ENCODE measurements at regions not wholly inside any gene's neighbourhood (a gene's known extent, or its start where the extent isn't known, plus 50 kb on each side); places are given as distances from the start of the nearest gene placed in this dataset.
"Not testable (repeated sequence)": the region's sequence is repeated elsewhere in the genome, so short reads cannot be mapped to it uniquely, and the experiment has no call there.

DNA sequence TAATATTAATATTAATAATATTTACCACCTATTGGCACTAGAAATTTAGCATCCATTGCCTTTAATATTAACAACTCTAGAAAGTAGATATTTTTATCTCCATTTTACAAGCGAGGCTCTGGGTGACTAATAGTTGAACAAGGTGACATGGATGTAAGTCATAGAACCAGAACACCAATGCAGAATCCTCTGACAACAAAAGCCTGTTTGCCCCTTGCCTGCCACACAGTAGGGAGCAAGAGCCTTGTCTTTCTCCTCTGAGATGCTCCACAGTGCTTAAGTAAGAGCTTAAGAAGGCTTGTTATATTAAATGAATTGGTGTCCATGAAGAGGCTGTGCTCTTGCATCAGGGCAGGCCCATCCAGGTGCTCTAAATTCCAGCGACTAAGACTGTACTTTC, 51.2 kb upstream of the LBX1 start:
- DNase-seq = no peak

- DNase-seq = not testable (repeated sequence)
Measured at GRCh38 chr10:101280921-101281320, 51.7 kb upstream of the LBX1 start.

DNA sequence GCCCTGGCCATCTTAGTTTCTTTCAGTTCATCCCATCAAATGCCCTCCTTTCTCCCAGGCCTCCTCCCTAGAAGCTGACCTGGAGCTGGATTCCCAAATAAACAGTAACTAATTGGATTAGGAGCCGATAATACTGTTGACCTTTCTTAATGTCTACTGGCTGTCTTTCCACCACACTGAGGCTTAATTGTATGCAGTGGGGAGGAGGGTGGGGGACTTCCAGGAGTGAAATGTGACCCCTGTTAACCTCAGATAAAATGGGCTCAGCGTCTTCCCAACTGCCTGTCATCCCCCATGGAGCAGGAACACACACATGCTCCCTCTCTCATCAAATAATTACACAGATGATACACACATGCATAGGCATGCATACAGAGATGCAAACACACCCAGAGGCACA, 53.7 kb upstream of the LBX1 start:
- no peak for DNase-seq

DNA sequence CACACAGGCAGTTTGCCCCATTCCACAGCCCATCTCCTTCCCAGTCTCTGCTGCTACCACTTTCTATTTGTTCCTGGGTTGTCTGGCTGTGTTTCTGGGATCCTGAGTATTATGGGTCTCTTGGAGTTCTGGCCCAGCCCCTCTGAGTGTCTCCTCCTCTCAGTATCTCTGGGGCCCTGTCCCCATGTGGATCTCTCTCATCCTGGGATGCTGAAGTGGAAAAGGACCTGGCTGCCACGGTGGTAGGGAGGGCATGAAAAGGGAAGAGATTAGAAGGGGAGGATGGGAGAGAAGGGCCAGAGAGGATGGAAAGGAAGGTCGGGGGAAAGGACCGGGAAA, 54.5 kb upstream of the LBX1 start:
- DNase-seq = no peak

DNA sequence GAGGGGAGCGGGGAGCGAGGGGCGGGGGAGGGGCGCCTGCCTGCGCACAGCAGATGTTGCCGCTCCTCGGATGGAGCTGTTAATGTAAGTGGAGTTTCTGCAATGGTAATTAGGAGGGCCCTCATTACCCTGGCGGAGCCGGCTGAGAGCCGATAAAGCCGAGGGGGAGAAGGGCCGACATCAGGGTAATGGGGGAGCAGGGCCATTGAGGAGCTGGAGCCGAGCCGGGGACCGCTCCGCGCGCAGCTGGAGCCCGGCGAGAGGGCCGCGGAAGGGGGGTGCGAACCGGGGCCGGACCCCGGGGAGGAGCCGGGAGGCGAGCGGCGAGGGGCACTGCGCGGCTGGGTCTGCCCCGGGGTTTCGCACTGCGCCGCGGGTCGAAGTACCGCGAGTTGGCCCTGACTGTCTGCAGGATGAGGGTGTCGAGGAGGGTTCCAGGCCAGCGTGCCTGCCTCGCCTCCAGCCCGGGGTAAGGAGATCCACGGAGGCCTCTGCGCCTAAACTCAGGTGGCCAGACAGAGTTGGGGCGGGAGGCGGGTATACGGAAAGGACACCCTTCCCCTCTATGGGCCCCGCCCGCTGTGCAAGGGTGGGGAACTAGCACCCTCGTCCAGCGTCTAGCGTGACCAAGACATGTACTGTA, 55.0 kb upstream of the LBX1 start:
- peak; percentile 14 to 55 for DNase-seq

- no peak for DNase-seq
Measured at GRCh38 chr10:101284744-101285463, 55.6 kb upstream of the LBX1 start.

GRCh38 chr10:101285519-101286070, 56.3 kb upstream of the LBX1 start:
- peak; percentile 22 to 31 for DNase-seq

GRCh38 chr10:101286248-101287046, 57.2 kb upstream of the LBX1 start:
- no peak for DNase-seq

DNA sequence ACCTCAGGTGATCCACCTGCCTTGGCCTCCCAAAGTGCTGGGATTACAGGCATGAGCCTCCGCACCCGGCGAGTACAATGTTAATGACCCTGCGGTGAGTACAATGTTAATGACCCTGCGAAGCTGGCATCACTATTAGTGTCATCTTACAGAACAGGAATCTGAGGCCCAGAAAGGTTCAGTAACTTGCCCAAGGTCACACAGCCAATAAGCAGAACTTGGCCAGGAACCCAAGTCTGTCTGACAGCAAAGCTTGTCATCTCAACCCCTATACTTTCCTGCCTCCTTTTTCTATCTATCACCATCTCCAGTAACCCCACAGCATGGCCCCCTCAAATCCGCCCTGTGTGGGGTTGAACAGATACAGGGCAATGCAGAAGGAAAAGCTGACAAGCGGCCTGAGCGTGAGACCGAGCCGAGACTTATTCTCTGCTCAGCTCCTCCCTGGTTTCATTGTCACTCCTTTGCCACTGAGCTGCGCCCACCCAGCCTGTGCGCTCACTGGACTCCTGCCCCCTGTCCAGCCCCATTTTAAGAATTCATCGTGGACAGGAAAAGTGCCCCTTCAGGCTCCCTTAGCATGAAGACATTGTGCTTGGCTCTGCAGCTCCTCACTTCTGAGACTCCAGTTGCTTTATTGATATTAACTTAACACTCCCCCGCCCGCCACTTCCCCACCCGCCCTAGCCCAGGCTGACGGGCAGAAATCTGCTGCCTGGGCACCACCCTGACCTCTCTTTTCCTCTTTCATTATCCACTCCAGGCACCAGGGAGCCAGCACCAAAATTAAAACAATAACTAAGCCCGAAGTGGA, 58.1 kb upstream of the LBX1 start:
- no peak for DNase-seq

- no peak for DNase-seq
Measured at GRCh38 chr10:101287997-101288635, 58.9 kb upstream of the LBX1 start.

DNA sequence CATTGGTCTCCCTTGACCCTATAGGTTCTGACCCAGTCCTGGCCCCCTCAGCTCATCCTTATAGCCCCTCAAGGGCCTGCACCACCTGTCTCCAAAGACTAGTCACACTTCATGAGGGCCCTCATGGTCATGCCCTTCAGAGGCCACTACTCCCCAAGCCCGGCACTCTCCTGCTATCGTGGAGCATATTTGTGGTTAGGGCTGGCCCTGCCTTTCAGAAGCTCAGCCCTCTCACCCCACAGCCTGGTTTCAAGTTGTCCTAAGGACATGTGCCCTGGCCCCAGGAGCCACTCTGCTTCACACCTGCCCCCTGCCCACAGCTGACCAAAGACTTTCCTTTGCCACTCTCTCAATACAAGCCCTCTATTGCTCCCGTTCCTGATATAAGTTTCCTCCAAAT, 60.3 kb upstream of the LBX1 start:
- no peak for DNase-seq

DNA sequence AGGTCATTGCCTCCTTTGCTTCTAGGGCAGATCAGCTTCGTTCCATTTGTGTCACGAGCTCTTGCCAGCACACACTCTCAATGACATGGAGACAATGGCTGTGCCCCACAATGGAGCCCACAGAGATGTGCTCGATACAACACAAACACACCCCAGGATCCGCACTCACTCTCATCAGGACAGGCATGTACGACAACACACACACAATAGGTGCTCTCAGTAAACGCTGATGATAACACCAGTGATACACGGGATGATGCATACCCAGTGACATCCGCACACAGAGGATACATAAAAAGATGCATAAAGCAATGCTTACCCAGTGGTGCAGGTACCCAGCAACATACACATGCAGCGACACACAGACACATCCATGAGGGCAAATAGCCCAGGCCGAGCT, 61.2 kb upstream of the LBX1 start:
- DNase-seq = no peak

GRCh38 chr10:101290881-101291280, 61.6 kb upstream of the LBX1 start:
- DNase-seq = no peak

GRCh38 chr10:101291331-101292193, 62.3 kb upstream of the LBX1 start:
- DNase-seq = peak; percentile 10 to 57

- peak in 1 of 2 experiments; percentile 38 for DNase-seq
Measured at GRCh38 chr10:101292194-101293006, 61.6 kb upstream of the BTRC start.

DNA sequence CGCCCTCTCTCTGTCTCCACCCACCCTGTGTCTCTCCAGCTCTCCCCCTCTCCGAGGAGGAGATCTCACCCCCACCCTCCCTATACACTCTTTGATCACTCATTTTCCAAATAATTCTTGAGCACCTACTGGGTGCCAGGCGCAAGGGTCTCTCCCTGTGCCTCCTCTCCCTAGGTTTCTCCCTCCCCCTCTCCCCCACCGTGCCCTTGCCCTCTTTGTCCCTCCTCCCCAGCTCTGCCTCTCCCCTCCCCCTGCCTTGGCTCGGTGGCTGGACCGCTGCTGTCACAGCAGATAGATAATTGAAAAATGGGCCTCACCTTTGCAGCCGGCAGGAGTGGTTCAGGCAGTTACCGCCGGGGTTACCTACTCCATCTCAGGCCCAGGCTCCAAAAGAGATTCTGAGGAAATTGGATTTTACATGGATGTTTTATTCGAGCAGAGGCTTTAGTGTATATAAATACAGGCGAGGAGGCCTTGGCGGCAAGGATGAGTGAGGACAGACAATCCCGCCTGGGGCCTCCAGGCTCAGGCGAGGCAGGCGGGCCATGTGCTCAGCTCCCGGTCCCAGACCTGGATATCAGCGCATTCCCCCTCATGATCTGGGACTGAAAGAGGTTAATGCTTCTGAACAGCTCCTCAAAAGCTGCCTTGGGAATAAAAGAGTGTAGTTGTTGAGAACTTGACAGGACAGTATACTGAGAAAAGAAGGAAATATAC, 60.8 kb upstream of the BTRC start:
- peak in 1 of 2 experiments; percentile 5 for DNase-seq

DNA sequence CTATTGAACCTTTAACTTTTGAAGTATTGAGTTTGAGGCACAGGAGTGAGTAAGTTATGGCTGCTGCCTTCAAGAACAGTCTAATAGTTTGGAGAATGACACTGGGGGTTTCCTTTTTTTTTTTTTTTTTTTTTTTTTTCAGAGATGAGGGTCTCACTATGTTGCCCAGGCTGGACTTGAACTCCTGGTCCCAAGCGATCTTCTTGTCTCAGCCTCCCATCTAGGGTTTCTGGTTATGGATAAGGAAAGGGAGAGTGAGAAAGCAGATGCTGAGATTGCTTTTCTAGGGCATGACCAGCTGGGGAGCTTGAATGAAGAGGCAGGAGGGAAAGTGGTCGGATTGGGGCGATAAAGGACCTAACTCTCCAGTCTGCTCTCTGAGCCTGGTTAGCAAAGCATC, 59.9 kb upstream of the BTRC start:
- no peak for DNase-seq

DNA sequence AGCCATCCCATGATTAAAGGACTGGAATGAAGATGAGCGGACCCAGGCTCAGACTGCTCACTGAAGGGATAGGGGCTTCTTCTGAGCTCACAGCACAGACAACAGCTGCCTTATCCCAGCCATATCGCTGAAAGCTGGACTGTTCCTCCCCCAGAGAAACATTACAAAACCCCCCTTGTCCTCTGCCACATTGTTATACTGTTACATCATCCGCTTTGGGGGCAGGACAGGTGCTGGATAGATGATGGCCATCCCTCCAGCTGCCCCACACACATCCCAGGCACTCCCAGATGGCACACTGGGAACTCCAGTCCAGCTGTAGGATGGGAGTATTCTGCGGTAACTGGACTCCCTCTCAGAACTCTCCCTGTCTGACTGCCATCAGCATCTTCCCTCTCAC, 58.7 kb upstream of the BTRC start:
- DNase-seq = peak in 1 of 2 experiments; percentile 62

DNA sequence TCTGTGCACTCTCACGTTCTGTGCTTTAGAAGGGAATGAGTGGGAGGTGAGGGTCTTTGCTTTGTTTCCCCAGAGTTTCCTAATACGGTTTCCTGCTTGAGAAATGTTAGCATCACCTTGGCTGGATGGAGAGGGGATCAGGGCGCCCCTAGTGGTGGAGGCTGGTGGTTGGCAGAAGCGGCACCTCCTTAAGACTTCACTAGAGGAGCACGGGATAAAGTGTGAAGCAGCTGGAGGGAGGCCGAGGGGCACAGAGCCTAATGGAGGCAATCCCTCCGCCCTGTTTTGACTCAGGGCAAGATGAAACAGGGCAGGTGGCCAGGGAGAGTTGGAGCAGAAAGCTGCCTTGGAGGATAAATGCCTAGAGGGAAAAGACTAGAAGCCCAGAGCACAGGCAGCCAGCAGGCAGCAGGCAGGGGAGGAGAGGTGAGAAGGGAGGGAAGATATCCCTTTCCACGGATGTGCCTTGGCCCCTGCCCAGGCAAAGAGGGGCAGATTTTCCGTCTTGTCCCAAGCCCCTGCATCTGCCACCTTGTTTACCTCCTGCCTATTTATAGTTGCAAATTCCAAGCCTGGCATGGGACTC, 56.0 kb upstream of the BTRC start:
- peak; percentile 18 to 60 for DNase-seq
